NCI-H1105 (cell line): ENCODE measurements at regions not wholly inside any gene's neighbourhood (a gene's known extent, or its start where the extent isn't known, plus 50 kb on each side); places are given as distances from the start of the nearest gene placed in this dataset.
"Not testable (repeated sequence)": the region's sequence is repeated elsewhere in the genome, so short reads cannot be mapped to it uniquely, and the experiment has no call there.

Experiments
- DNase-seq: peaks from one replicate; lab custom pipeline; 2025; lab: John Stamatoyannopoulos, UW

GRCh38 chr9:108765265-108765664 is 90.5 kb downstream of the ACTL7B start:
- no peak for DNase-seq

DNA sequence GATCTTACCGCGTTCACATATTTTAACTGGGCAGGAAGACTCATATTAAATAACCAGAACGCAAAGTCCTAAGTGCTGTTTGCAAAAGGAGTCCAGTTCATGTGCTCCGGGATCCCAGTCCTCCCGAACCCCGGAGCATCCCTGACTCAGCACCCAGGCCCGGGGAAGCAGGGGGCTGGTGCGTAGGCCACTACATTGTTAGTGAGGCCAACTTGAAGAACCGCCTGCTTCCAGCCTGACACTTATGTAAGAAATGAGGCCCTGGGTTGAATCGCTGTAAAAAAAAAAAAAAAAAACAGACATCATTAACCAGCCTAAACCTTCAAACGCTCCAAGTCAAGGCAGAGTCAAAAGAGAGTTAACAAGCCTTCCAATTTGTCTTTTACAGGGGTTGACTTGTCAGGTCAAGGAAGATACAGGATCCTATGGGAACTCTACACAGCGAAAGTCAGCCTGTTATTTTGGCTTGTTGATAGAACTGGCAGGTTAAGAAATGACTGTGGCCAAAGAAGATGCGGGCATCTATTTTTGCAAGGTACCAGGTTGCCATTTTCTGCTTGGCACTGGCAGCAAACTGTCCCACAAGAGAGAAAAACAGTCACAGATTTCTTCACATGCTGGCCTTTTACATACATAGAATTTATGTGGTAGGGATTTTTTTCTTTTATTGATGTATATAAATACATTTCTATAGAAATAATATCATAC is 93.3 kb downstream of the ACTL7B start:
- no peak for DNase-seq

GRCh38 chr9:108761655-108762347 is 94.0 kb downstream of the ACTL7B start:
- peak; percentile 31 for DNase-seq

GRCh38 chr9:108760841-108761240 is 94.9 kb downstream of the ACTL7B start:
- no peak for DNase-seq

DNA sequence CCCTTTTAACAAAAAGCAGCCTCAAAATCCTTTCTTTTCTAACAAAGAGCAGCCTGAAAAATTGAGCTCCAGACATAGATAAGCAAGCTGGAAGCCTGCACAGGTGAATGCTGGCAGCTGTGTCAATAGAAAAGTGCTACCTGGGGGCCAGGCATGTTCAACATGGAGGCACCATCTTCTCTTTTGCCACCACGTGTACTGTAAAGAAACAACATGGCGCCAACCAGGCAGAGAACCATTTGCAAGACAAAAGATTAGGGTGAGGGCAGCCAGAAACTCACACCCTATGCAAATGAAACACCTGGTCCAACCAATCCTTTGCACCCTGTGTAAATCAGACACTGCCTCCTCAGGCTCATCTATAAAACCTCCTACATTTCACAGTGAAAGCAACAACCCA is 96.0 kb downstream of the ACTL7B start:
- DNase-seq, result no peak

DNA sequence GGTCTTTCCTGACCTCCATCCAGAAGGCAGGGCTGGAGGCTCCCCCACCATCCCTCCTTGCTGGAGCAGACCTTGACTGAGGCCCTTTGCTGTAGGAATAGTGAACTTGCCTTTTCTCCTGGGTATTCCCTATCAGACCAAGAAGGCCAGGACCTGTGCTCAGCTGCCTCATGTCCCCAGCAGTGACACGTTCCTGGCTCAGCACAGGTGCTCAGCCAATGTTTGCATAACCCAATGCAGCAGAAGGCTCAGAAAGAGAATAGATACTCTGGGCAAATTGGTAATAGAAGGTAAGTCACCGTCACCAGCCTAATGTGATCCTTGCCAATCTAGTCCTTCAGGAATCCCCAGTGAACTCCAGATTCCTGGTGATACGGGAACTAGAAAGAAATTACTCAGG is 96.4 kb downstream of the ACTL7B start:
- no peak for DNase-seq

DNA sequence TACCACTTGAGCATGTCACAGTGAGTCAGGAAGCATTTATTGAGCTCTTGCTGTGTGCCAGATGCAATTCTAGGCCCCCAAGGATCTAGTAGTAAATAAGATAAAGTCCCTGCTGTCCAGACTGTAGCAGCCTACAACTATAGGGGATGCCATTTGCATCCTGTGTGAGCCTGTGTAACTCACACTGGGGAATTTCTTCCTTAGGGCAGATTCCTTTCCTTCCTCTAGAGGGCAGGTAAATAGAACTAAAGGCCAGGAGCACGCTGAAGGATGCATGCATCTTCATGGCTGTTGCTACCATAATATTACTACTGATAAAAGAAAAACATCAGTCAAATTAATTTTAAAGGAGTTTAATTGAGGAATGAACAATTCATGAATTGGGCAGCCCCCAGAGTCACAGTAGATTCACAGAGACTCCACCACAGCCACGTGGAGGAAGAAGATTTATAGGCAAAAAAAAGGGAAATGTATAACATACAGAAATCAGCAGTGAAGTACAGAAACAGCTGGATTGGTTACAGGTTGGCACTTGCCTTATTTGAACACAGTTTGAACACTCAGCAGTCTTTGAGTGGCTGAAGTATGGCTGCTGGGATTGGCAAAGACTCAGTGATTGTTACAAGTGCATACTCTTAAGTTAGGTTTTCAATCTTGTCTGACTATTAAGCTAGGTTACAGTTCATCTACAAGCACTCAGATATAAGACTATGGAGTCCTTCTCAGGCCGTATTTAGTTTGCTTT is 98.9 kb downstream of the ACTL7B start:
- no peak for DNase-seq

DNA sequence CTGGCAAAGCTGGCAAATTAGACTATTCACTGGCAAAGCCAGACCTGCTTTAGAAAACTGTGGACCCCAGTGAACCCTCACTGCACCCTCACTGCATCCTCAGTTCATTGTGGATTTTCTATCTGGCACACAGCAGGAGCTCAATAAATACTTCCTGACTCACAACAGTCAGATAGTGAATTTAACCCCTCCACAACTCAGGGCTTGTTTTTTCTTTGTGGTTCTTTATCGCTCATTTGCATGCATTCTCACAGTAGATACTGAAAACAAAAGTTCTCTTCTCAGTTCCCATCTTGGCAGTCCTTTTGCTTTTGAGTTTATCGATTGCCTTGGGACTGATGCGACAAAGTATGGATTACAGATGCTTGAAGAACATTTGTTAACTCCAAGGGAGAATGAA is 99.8 kb downstream of the ACTL7B start:
- DNase-seq, result no peak

GRCh38 chr9:108751369-108751768 is 104.4 kb downstream of the ACTL7B start:
- DNase-seq, result no peak

DNA sequence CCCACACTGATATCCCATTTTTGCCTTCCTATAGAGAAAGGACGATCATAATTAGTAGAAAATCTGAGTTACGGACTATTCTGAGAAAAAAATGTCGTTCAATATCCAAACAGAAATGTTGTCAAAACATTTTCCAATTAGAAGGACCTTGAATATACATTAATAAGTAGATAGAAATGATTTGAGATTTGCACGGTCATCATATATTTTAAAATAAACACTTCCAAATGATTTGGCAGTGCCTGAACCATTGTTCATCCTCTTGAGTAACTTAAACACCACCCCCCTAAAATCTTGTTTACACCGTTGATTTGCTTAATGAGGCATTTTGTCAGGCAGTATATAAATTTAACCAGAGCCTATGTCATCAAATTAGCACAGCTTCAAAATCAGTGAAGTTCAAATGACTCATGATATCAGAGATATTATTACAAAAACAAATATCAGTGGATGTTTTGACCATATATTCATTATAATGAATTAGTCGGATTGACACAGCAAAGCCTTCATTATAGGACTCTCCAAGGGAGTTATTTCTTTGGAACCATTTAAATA is 105.0 kb downstream of the ACTL7B start:
- DNase-seq, result no peak

- no peak for DNase-seq
Measured at GRCh38 chr9:108748776-108749175, 107.0 kb downstream of the ACTL7B start.

DNA sequence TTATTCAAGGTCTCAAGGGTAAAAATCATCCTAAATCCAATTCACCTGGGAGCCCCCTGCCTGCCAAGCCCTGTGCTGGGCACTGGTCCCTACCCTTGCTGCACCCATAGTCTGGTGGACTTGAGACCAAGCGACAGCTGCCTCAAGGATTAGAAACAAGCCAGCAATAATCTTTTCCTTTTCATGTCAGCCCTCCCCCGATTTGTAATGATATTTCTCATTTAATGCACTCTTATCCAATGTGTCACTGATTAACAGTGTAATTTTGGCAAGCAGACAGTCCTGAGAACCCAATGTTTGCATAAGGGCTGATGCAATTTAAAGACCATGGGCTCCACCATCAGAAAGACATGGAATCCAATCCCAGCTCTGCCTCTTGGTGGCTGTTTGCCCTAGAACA is 108.9 kb downstream of the ACTL7B start:
- no peak for DNase-seq

- no peak for DNase-seq
Measured at GRCh38 chr9:108746001-108746400, 109.8 kb downstream of the ACTL7B start.

- DNase-seq, result no peak
Measured at GRCh38 chr9:108744641-108745040, 111.1 kb downstream of the ACTL7B start.

- DNase-seq, result no peak
Measured at GRCh38 chr9:108743901-108744371, 111.8 kb downstream of the ACTL7B start.

GRCh38 chr9:108743416-108743815 is 112.4 kb downstream of the ACTL7B start:
- DNase-seq, result no peak

DNA sequence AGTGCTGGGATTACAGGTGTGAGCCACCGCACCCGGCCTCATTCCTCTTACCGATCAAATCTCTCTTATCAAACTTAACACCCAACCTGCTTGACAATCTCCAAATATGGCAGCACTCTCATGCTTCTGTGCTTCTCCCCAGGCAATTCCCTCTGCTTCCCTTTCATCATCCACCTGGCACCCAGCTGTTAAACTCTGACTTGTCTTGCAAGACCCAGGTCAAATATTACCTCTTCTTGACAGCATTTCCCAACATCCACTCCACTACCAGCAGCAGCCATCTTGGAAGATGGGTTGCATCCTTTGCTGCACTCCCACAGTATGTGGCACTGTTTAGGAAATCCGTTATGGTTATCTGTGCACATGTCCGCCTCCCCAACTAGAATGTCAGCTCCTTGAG is 113.6 kb downstream of the ACTL7B start:
- no peak for DNase-seq

- DNase-seq, result not testable (repeated sequence)
Measured at GRCh38 chr9:108731292-108731691, 124.5 kb downstream of the ACTL7B start.

DNA sequence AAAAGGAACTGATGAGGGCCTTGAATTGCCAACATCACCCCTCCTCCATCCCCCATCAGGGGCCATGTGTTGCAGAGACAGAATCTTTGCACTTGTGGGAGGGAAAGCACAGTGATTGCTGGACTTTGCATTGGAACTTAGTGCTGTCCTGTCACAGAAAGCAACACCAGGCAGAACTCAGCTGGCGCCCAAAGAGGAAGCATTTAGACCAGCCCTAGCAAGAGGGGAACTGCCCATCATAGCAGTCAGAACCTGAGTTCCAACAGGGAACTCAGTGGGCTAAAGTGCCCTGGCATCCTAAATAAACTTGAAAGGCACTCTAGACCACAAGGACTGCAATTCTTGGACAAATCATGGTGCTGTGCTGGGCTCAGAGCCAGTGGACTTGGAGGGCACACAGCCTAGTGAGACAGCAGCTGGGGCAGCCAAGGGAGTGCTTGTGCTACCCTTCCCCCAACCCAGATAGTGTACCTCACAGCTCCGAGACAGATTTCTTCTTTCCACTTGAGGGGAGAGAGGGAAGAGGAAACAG is 128.1 kb downstream of the ACTL7B start:
- no peak for DNase-seq

DNA sequence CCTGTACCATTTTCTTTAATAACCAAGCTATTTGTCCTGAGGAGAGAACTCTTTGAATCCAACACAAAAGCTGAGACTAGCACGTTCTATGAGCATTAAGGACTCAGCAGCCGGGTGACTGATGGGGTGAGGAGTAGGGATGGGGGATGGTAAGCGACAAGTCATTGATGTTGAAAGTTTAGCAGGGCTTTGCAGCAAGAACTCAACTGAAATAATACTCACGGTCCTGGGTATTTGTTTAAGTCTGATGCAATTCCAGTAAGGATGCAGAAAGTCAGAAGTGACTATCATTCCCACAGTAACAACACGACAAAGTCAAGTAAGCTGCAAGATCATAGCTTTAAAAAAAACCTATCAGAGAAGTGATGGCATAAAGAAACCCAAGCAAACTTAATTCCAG is 131.1 kb downstream of the ACTL7B start:
- no peak for DNase-seq

DNA sequence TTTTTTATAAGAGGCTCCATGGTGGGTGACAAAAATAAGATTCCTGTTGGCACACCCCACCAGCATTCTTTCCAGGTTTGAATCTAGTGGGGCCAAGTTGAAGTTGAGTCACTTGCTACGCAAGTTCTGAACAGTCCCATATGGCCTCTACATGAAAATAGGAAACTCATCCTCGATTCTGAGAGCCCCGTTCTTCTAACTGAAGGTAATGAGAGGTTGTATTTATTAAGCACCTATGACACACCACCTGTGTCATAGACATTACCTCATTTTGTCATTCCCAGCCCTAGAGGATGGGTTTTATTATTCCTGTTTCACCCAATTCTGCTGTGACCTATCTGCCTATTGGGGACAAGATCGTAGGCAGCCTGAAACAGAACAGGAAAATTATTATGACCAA is 131.7 kb downstream of the ACTL7B start:
- DNase-seq, result no peak

GRCh38 chr9:108722396-108722795 is 133.4 kb downstream of the ACTL7B start:
- no peak for DNase-seq
